WTC11 (cell line): ENCODE measurements at regions not wholly inside any gene's neighbourhood (a gene's known extent, or its start where the extent isn't known, plus 50 kb on each side); places are given as distances from the start of the nearest gene placed in this dataset.

Experiments
- ATAC-seq: fragments of 200-7000 bp; cut with Tn5 transposase; 2 replicates; pipeline ENCODE4 v1.10.0; 2021; ENCODE audit warnings: mild to moderate bottlenecking, moderate library complexity
- CTCF ChIA-PET: fragments of 300-600 bp; sonication (Branson Sonifier 250); formaldehyde crosslinking; loops from one replicate; lab custom pipeline; 2021; ENCODE audit warnings: antibody characterized with exemption; lab: Charles Lee
- POLR2A ChIA-PET: fragments of 350-600 bp; sonication (Branson Sonifier 250); formaldehyde crosslinking; loops from one replicate; lab custom pipeline; 2021; ENCODE audit warnings: antibody characterized with exemption; lab: Charles Lee
- DNase-seq: peaks from one replicate; pipeline ENCODE4 v3.0.0; 2021; ENCODE audit warnings: low spot score
- H3K27ac Mint-ChIP-seq: 2 replicates; pipeline ENCODE4 v1.8.0; 2021; ENCODE audit warnings: mixed read lengths
- H3K27me3 Mint-ChIP-seq: 2 replicates; pipeline ENCODE4 v1.8.0; 2021; ENCODE audit warnings: low read depth, mild to moderate bottlenecking, moderate library complexity, mixed read lengths
- H3K36me3 Mint-ChIP-seq: 2 replicates; pipeline ENCODE4 v1.8.0; 2021; ENCODE audit warnings: mixed read lengths
- H3K4me1 Mint-ChIP-seq: 2 replicates; pipeline ENCODE4 v1.8.0; 2022; ENCODE audit warnings: mixed read lengths
- H3K4me3 Mint-ChIP-seq: 2 replicates; pipeline ENCODE4 v1.8.0; 2021; ENCODE audit warnings: mild to moderate bottlenecking, moderate library complexity, mixed read lengths
- H3K9me3 Mint-ChIP-seq: 2 replicates; pipeline ENCODE4 v1.8.0; 2021; ENCODE audit warnings: mixed read lengths
- AR ChIP-seq: fragments of 250-450 bp; sonication (Bioruptor Pico); IDR thresholded peaks from 2 replicates; pipeline ENCODE4 v1.9.0; 2021; ENCODE audit warnings: mild to moderate bottlenecking
- ATF1 ChIP-seq: sonication (generic); formaldehyde crosslinking; IDR thresholded peaks from 2 replicates; pipeline ENCODE4 v1.8.1; 2023; ENCODE audit warnings: mild to moderate bottlenecking, moderate library complexity, missing genetic modification reagents
- ATF6 ChIP-seq: sonication (generic); formaldehyde crosslinking; IDR thresholded peaks from 2 replicates; pipeline ENCODE4 v1.8.1; 2023; ENCODE audit warnings: mild to moderate bottlenecking, missing genetic modification reagents
- CBFB ChIP-seq: sonication (generic); formaldehyde crosslinking; IDR thresholded peaks from 2 replicates; pipeline ENCODE4 v1.8.1; 2022; ENCODE audit warnings: mild to moderate bottlenecking, low read depth, missing genetic modification reagents
- FOXK1 ChIP-seq: sonication (generic); formaldehyde crosslinking; IDR thresholded peaks from 2 replicates; pipeline ENCODE4 v1.8.0; 2022; ENCODE audit warnings: mild to moderate bottlenecking, moderate library complexity, missing genetic modification reagents
- GABPB1 ChIP-seq: sonication (generic); formaldehyde crosslinking; IDR thresholded peaks from 2 replicates; pipeline ENCODE4 v1.8.1; 2023; ENCODE audit warnings: mild to moderate bottlenecking, missing genetic modification reagents
- JUN ChIP-seq: sonication (generic); formaldehyde crosslinking; IDR thresholded peaks from 2 replicates; pipeline ENCODE4 v1.8.0; 2023; ENCODE audit warnings: mild to moderate bottlenecking, missing genetic modification reagents
- KAT7 ChIP-seq: sonication (generic); formaldehyde crosslinking; IDR thresholded peaks from 2 replicates; pipeline ENCODE4 v1.8.1; 2023; ENCODE audit warnings: missing genetic modification reagents, mild to moderate bottlenecking, borderline replicate concordance
- MXD4 ChIP-seq: fragments of 250-450 bp; sonication (Bioruptor Pico); IDR thresholded peaks from 2 replicates; pipeline ENCODE4 v1.8.0; 2021; ENCODE audit warnings: mild to moderate bottlenecking, moderate library complexity, borderline replicate concordance
- MYBL2 ChIP-seq: sonication (generic); formaldehyde crosslinking; IDR thresholded peaks from 2 replicates; pipeline ENCODE4 v1.8.1; 2023; ENCODE audit warnings: mild to moderate bottlenecking, moderate library complexity, missing genetic modification reagents
- NR1H2 ChIP-seq: sonication (generic); formaldehyde crosslinking; IDR thresholded peaks from 2 replicates; pipeline ENCODE4 v1.9.0; 2021; ENCODE audit warnings: mild to moderate bottlenecking, moderate library complexity, missing genetic modification reagents
- NR3C1 ChIP-seq: sonication (generic); formaldehyde crosslinking; conservative IDR thresholded peaks from 2 replicates; pipeline ENCODE4 v1.8.1; 2023; ENCODE audit warnings: low read depth, mild to moderate bottlenecking, missing genetic modification reagents
- OVOL2 ChIP-seq: fragments of 250-450 bp; sonication (Bioruptor Pico); IDR thresholded peaks from 2 replicates; pipeline ENCODE4 v1.9.0; 2021; ENCODE audit warnings: mild to moderate bottlenecking, borderline replicate concordance
- PREB ChIP-seq: sonication (generic); formaldehyde crosslinking; IDR thresholded peaks from 2 replicates; pipeline ENCODE4 v1.8.1; 2022; ENCODE audit warnings: mild to moderate bottlenecking, missing genetic modification reagents, moderate library complexity, borderline replicate concordance
- PRRX2 ChIP-seq: fragments of 250-450 bp; sonication (Bioruptor Pico); IDR thresholded peaks from 2 replicates; pipeline ENCODE4 v1.8.0; 2021; ENCODE audit warnings: mild to moderate bottlenecking
- SMAD3 ChIP-seq: sonication (generic); formaldehyde crosslinking; IDR thresholded peaks from 2 replicates; pipeline ENCODE4 v1.8.0; 2022; ENCODE audit warnings: missing genetic modification reagents, mild to moderate bottlenecking, borderline replicate concordance
- SOX15 ChIP-seq: fragments of 250-450 bp; sonication (Bioruptor Pico); IDR thresholded peaks from 2 replicates; pipeline ENCODE4 v1.9.0; 2021; ENCODE audit warnings: mild to moderate bottlenecking
- TEAD4 ChIP-seq: sonication (generic); formaldehyde crosslinking; IDR thresholded peaks from 2 replicates; pipeline ENCODE4 v1.8.0; 2022; ENCODE audit warnings: mild to moderate bottlenecking, missing genetic modification reagents
- ZNF138 ChIP-seq: sonication (generic); formaldehyde crosslinking; conservative IDR thresholded peaks from 2 replicates; pipeline ENCODE4 v1.8.1; 2022; ENCODE audit warnings: mild to moderate bottlenecking, moderate library complexity, missing genetic modification reagents
- ZNF396 ChIP-seq: fragments of 250-450 bp; sonication (Bioruptor Pico); IDR thresholded peaks from 2 replicates; pipeline ENCODE4 v1.8.0; 2021; ENCODE audit warnings: mild to moderate bottlenecking, moderate library complexity, borderline replicate concordance
- ZNF416 ChIP-seq: fragments of 250-450 bp; sonication (Bioruptor Pico); IDR thresholded peaks from 2 replicates; pipeline ENCODE4 v1.9.0; 2021; ENCODE audit warnings: mild to moderate bottlenecking, inconsistent platforms
- ZNF425 ChIP-seq: fragments of 250-450 bp; sonication (Bioruptor Pico); conservative IDR thresholded peaks from 2 replicates; pipeline ENCODE4 v1.9.0; 2021; ENCODE audit warnings: mild to moderate bottlenecking
- ZNF671 ChIP-seq: fragments of 250-450 bp; sonication (Bioruptor Pico); IDR thresholded peaks from 2 replicates; pipeline ENCODE4 v1.8.0; 2021; ENCODE audit warnings: mild to moderate bottlenecking

- TF ChIP-seq SOX15 (CRISPR knock-in tag) (no peak), PRRX2 (CRISPR knock-in tag) (no peak), ZNF416 (CRISPR knock-in tag) (no peak), ATF1 (CRISPR knock-in tag) (no peak), NR3C1 (CRISPR knock-in tag) (no peak)
These were observed 582.1 kb downstream of the RBFOX1 start (continued) for GRCh38 chr16:7914748-7915147.

- TF ChIP-seq PRRX2 (CRISPR knock-in tag) (no peak), NR1H2 (no peak), OVOL2 (no peak), ZNF671 (no peak), JUN (CRISPR knock-in tag) (no peak)
- H3K4me1 Mint-ChIP-seq: no peaks in the 10 kb centered on the region
- peaks cover 5% of the 10 kb centered on the region for H3K27me3 Mint-ChIP-seq
- H3K9me3 Mint-ChIP-seq: peaks cover 81% of the 10 kb centered on the region
- ChIA-PET CTCF (no interaction called here), POLR2A (no interaction called here)
- no peak overlapping the region for H3K27ac Mint-ChIP-seq
- ATAC-seq: no peak
- no peak overlapping the region for H3K4me3 Mint-ChIP-seq
- H3K36me3 Mint-ChIP-seq: peaks cover 57% of the 10 kb centered on the region
- no peak for DNase-seq
These were observed 579.5 kb downstream of the RBFOX1 start for GRCh38 chr16:7912132-7912531.

GRCh38 chr16:7910116-7910515 is 577.5 kb downstream of the RBFOX1 start:
- ATAC-seq: no peak
- ChIA-PET CTCF (no interaction called here), POLR2A (no interaction called here)
- peaks cover 5% of the 10 kb centered on the region for H3K27me3 Mint-ChIP-seq
- peaks cover 54% of the 10 kb centered on the region for H3K36me3 Mint-ChIP-seq
- H3K4me1 Mint-ChIP-seq: no peaks in the 10 kb centered on the region
- no peak for DNase-seq
- TF ChIP-seq KAT7 (CRISPR knock-in tag) (no peak), PREB (CRISPR knock-in tag) (no peak), ZNF396 (CRISPR knock-in tag) (no peak), OVOL2 (no peak), TEAD4 (no peak), SMAD3 (CRISPR knock-in tag) (no peak), JUN (CRISPR knock-in tag) (no peak), MYBL2 (CRISPR knock-in tag) (no peak), ATF6 (CRISPR knock-in tag) (no peak), GABPB1 (no peak), ZNF138 (CRISPR knock-in tag) (no peak), FOXK1 (no peak), CBFB (CRISPR knock-in tag) (no peak), NR1H2 (no peak), ZNF425 (CRISPR knock-in tag) (no peak), MXD4 (no peak), AR (CRISPR knock-in tag) (no peak)
- H3K9me3 Mint-ChIP-seq: peaks cover 79% of the 10 kb centered on the region
- H3K27ac Mint-ChIP-seq: no peak overlapping the region
- no peak overlapping the region for H3K4me3 Mint-ChIP-seq
